ENCODE measurements at regions not wholly inside any gene's neighbourhood (a gene's known extent, or its start where the extent isn't known, plus 50 kb on each side); places are given as distances from the start of the nearest gene placed in this dataset.

GRCh38 chr7:85770332-85770731 lies 583.5 kb upstream of the SEMA3D start:
- no peak for TF ChIP-seq CTCF (IDR thresholded peaks at IDR 0.05; ENCODE audit: insufficient read depth, low read length, poor library complexity, severe bottlenecking)
- no peak for TF ChIP-seq EZH2phosphoT487 (conservative IDR thresholded peaks at IDR 0.05; ENCODE audit: low read length)

All from SU-DHL-6 (cell line).